ENCODE measurements at regions not wholly inside any gene's neighbourhood (a gene's known extent, or its start where the extent isn't known, plus 50 kb on each side); places are given as distances from the start of the nearest gene placed in this dataset.

DNA sequence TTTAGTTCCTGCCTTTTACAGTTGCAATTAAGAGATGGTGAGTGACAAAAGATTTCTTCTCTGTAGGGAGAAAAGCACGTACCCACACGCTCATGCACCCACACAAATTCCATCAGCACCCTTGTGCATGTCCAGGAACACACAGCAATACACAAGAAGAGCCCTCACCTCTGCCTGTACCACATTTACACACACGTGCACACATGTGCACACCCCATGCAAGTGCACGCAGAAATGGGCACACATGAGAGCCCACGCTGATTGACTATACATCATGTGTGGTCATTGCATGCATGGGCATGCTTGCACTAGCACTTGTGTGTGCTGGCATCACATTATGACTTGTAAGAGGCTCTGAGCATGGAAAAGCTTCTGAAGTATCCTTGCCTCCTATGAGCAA is 70.5 kb downstream of the SERPINA3 start:
- DNase-seq (ENCODE audit: low read depth): no peak

DNA sequence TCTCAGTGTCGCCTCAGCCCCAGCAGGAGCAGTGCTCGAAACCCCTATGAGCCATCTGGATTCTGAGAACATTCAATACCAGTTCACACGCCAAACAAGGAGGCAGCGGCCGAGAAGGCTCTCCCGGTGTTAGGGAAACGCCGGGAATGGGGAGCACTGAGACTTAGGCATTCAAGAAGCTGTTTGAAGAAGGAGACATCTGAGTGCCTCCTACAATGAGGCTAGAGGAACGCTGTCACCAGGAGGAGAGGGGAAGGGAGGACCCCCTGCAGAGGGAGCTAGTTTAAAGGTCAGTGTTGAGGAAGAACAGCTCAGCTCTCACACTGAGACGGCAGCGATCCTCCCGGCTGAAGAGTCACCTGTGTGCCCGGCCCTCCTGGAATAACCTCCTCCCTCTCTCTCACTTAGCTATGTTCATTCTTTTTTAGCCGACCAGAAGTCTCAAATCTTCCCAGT is 69.9 kb downstream of the SERPINA3 start:
- DNase-seq (ENCODE audit: low read depth): no peak

GRCh38 chr14:94681300-94682060 is 69.3 kb downstream of the SERPINA3 start:
- DNase-seq (ENCODE audit: low read depth): peak; percentile 82

- DNase-seq (ENCODE audit: low read depth): no peak
These were observed 68.7 kb downstream of the SERPINA3 start for GRCh38 chr14:94680862-94681288.

GRCh38 chr14:94679937-94680861 is 68.0 kb downstream of the SERPINA3 start:
- DNase-seq (ENCODE audit: low read depth): no peak

DNA sequence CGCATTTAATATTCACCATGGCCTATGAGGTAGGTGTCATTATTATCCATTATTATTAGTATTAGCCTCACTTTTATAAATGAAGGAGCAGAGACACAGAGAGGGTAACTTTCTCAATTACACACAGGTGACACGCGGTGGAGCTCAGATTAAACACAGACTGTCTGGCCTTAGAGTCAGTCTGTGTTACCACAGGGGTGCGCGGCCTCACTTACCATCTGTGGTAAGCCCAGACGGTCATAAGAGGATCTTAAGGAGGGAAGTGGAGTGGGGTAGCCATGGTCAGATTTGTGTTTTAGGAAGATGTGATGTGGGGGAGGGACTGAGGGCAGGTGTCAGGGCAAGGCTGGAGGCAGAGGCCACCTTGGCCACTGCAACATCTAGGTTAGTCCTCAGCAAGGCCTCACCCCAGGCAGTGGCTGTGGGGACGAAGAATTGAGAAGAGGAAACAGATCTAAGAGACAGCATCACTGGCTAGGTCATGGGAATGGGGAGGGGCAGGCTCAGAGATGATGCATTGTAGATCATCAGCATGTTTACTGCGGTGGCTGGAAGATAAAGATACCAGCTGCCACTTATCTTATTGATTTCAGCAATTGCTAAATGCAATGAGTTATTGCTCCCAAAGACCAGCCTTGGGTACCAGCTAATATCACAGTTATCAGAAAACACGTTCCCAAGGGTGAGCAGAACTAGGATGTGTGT is 67.1 kb downstream of the SERPINA3 start:
- DNase-seq (ENCODE audit: low read depth): no peak

DNA sequence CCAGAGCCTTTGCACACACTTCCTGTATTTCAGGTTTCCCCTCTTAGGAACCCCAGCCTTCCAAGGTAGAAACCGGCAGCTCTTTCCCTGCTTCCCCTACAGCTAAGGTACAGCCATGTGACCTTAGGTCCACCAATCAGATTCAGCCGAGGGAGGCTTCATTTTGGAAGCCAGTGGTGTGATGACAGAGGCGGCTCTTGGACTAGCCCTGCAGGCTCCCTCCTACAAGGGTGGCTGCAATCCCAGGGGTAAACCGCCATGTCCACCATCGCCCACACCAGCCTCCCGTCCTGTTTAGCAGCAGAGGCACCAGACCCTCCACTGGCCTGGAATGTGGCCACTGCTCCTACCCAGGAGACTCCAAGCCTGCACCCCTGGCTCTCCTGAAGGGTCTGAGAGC is 65.6 kb downstream of the SERPINA3 start:
- DNase-seq (ENCODE audit: low read depth): no peak

- DNase-seq (ENCODE audit: low read depth): no peak
These were observed 65.0 kb downstream of the SERPINA3 start for GRCh38 chr14:94677213-94677612.

GRCh38 chr14:94676495-94677185 is 64.4 kb downstream of the SERPINA3 start:
- no peak for DNase-seq (ENCODE audit: low read depth)

DNA sequence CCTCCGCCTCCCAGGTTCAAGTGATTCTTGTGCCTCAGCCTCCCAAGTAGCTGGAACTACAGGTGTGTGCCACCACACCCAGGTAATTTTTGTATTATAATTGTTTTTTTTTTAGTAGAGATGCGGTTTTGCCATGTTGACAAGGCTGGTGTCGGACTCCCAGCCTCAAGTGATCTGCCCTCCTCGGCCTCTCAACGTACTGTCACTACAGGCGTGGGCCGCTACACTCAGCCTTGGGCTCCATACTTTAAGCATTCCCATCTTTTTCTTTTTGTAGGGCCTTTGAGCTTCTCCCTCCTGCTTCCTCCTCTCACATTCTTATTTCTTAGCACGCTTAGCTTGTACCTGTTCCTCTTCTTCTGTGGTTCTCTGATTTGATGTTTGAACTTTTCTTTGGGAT is 62.8 kb downstream of the SERPINA3 start:
- no peak for DNase-seq (ENCODE audit: low read depth)

DNA sequence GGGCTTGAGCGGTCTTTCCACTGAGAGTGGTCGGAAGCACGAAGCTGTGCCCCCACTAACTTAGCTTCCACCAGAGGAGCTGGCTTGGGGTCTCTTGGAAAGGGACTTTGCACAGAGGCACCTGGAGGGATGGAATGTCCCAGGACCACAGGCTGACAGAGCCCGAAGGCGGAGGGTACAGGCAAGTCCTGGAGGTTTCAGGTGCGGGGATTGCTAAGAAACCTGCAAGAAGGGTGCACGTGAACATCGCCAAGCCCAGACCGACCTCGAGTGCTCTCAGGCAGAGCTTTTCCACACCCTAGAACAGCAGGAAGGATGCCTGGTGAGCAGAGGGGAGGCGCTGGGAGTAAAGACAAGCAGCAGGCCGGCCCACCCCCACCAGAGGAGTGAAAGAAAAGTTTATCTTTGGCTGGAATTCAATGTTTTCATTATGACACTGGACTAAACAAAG is 61.6 kb downstream of the SERPINA3 start:
- no peak for DNase-seq (ENCODE audit: low read depth)

Measured in Daoy (cell line).